ENCODE measurements at regions not wholly inside any gene's neighbourhood (a gene's known extent, or its start where the extent isn't known, plus 50 kb on each side); places are given as distances from the start of the nearest gene placed in this dataset.

DNA sequence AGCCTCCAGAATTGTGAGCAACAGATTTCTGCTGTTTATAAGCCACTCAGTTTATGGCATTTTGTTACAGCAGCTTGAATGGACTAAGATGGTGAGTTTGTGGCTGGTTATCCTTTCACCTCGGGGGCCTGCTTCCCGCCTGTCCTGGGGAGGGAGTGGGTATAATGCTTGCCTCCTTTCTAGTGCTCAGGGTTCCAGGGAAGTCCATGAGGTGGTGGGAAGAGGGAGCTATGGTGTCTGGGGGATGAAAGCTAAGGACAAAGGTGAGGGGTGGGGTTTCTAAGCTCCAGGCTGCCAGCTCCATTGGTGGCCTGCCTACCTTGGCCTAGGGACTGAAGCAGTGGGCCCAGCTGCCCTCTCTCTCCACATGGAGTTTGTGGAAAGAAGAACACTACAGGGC is 50.2 kb upstream of the SDK2 start:
- DNase-seq (ENCODE audit: low spot score) = no peak

DNA sequence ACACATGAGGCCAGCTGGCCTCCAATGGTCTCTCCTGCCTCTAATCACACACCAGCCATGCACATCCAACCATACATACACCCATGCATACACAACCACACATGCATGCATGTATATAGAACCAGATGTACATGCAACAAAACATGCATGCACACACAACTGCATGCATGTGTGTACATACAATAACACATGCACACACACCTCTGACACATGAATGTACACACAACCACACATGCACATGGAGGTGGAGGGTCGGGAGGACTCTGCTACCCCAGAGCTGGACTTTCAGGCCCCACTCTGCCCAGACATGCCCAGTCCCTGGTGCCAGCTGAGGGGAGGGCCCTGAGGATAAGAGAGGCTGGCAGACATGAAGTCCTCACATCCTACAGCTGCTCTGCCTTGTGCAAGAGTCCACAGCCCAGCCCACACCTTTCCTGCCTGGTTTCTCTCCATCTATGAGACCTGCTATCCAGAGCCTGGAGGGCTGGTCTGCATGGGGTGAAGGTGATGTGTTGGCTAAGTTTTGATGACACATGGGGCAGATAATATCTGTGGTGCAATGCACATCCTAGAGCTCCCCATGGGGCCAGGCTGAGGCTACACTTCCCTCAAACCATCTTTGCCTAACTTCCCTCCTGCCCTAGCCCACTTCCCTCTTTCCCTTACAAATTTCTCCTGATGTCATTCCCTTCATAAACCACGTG is 50.9 kb upstream of the SDK2 start:
- DNase-seq (ENCODE audit: low spot score) = no peak

DNA sequence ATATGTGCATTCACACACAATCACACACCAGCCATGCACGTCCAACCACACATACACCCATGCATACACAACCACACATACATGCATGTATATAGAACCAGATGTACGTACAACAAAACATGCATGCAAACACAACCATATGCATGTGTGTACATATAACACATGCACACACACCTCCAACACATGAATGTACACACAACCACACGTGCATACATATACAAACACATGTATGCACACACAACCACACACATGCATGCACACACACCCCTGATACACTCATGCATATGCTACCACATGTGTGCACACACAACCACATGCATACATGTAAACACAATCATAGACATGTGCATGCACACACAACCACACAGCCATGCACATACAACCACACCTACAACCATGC is 52.0 kb upstream of the SDK2 start:
- DNase-seq (ENCODE audit: low spot score) = no peak

DNA sequence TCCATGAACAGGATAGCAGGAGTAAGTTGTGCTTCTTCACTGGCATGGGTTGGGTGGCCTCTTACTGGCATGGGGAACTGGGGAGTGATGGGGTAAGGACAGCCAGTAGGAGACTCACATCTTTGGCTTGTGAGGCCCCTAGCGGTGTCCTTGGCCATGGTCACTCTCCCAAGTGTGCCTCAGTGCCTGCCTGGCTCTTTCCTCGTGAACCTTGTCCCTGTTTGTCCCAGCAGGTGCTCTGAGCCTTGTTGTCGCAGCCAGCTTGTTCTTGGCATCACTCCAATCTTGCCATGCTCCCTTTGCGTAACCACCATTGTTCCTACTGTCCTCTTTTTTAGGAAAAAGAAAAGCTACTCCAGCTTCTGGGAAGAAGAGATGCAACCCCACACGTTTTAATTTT is 53.6 kb upstream of the SDK2 start:
- no peak for DNase-seq (ENCODE audit: low spot score)

GRCh38 chr17:73698966-73699365 is 54.7 kb upstream of the SDK2 start:
- no peak for DNase-seq (ENCODE audit: low spot score)

- DNase-seq (ENCODE audit: low spot score) = no peak
Observed at GRCh38 chr17:73701701-73702100, 57.5 kb upstream of the SDK2 start.

DNA sequence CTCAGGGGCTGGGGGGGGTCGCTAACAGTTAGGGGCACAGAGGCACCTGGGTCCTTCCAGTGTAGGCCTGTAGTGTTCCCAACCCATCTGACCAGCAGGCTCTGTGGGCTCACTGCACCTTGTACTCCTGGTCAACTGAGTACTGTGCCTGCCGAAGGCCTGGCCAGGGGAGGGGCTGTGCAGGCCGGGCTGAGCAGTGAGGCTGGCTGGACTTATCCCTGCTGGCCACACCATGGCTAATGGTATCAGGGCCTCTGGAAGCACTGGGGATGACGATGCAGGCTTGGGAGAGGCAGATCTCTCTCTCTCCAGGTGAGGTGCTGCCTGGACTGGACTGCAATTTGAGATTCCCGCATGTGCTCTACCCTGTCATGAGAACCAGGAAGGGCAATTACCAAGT is 58.9 kb upstream of the SDK2 start:
- no peak for DNase-seq (ENCODE audit: low spot score)

GRCh38 chr17:73703917-73704316 is 59.7 kb upstream of the SDK2 start:
- DNase-seq (ENCODE audit: low spot score) = no peak

DNA sequence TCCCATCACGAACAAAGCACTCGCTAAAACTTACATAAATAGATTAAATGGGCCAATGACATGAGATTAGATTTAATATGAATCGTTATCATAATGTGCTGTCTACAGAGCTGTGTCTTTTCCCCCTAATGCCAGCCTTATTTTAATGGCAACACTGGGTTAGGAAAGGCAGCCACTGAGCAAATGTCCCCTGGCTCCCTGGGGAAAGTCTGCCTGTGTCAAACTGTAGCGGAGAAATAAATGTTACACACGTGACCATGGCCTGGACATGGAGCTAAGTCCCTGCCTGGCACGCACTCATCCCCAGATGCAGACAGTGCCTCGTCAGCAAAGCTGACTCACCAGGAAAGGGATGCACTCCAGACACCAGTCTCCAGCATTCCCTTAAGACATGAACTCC is 61.3 kb upstream of the SDK2 start:
- peak; percentile 51 for DNase-seq (ENCODE audit: low spot score)

DNA sequence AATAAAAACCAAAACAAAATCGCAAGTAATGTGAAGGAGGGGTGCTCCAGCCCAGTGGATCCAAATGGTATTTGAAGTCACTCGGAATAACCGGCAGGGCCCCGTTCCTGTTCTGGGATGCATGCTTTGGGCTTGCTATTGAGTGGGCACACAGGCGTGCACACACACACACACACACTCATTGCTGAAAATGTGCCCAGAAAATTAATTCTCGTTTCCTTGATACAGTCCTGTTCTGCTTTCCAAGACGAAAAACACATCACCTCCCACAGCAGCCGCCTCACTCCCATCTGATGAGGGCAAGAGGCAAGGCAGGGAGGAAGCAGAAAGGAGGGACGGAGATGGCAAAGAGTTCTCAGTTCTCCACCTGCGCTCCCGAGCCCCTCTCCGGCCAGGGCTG is 62.2 kb upstream of the SDK2 start:
- DNase-seq (ENCODE audit: low spot score) = no peak

GRCh38 chr17:73706858-73707257 is 62.6 kb upstream of the SDK2 start:
- DNase-seq (ENCODE audit: low spot score) = no peak

- DNase-seq (ENCODE audit: low spot score) = no peak
Observed at GRCh38 chr17:73707358-73707757, 63.1 kb upstream of the SDK2 start.

- peak; percentile 50 for DNase-seq (ENCODE audit: low spot score)
Observed at GRCh38 chr17:73710095-73710592, 65.9 kb upstream of the SDK2 start.

DNA sequence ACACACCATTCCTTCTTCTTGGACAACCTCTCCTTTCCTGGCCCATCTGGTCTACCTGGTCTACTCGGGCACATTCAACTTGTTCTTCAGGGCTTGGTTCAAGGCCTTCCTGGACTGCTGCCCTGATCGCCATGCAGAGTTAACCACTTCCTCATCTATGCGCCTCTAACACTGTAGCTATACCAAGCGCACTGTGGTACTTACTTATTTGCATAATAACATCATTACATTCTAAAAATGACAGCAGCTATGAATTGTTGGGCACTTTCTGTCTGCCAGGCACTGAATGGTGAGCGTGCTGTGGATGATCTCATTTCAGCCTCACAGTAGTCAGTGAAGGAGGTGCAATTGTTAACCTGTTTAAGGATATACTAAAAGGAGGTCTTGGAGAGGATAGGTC is 66.9 kb upstream of the SDK2 start:
- no peak for DNase-seq (ENCODE audit: low spot score)

- no peak for DNase-seq (ENCODE audit: low spot score)
Observed at GRCh38 chr17:73711916-73712315, 67.7 kb upstream of the SDK2 start.

DNA sequence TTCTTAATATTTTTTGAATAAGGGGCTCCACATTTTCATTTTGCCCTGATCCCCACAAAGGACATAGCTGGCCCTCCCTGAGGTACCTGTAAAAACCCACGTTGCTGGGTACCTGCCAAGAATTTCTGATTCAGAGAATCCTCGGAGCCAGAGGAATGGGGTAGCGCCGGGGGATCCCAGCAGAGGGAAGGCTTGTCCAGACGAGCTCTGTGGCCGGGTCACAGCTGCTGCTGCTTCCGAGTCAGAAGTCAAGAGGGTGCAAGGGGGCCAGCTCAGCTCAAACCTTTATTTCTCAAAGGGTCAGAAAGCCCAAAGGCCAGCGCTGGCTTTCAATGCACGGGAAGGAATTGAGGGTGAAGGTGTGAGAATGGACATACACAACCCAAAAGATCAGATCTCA is 68.9 kb upstream of the SDK2 start:
- DNase-seq (ENCODE audit: low spot score) = no peak

DNA sequence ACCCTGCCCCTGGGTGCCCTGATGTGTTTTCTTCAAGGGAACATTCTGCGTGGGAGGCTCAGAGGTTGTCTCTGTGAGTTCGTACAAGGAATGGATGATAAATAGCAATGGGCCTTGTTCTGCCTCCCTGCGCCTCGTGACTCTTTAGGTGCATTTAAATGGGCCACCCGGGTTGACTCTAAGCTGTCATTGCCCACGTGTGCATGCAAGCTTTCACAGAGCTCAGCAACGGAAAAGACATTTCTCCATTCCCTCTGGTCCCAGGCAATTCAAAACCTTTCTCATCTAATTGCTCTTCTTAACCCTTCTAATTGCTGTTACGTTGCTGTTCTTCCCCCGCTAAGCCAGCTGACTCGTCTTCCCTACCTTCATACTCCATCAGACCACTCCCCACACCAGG is 71.5 kb upstream of the SDK2 start:
- no peak for DNase-seq (ENCODE audit: low spot score)

DNA sequence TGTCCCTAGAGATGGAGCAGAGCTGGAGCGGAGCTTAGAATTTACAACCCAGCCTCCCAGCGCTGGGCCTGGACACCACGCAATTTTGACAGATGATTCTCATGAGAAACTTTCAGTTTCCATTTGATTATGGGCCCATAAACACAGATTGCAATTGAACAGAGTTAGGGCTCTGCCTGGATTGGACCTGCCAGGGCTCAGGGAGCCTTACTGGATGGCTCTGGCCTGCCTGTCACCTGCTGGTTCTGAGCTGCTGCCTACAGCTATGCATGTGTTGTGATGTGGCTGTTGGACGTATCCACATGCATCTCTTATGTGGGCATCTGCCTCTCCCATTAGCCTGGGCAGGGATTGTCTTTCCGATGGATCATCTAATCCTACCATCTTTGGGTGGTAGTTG is 73.4 kb upstream of the SDK2 start:
- DNase-seq (ENCODE audit: low spot score) = no peak

DNA sequence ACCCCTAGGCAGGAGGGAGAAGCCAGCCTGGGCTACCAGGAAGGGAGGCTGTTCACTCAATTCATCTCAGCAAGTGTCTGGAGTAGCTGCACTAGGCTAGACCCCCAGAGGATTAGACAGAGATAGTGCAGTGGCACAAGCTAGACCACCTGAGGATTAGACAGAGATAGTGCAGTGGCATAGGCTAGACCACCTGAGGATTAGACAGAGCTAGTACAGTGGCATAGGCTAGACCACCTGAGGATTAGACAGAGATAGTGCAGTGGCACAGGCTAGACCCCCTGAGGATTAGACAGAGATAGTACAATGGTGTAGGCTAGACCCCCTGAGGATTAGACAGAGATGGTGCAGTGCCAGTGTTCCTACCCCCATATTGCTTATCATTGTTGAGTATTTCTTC is 74.1 kb upstream of the SDK2 start:
- no peak for DNase-seq (ENCODE audit: low spot score)

- no peak for DNase-seq (ENCODE audit: low spot score)
Observed at GRCh38 chr17:73718912-73719311, 74.7 kb upstream of the SDK2 start.

DNA sequence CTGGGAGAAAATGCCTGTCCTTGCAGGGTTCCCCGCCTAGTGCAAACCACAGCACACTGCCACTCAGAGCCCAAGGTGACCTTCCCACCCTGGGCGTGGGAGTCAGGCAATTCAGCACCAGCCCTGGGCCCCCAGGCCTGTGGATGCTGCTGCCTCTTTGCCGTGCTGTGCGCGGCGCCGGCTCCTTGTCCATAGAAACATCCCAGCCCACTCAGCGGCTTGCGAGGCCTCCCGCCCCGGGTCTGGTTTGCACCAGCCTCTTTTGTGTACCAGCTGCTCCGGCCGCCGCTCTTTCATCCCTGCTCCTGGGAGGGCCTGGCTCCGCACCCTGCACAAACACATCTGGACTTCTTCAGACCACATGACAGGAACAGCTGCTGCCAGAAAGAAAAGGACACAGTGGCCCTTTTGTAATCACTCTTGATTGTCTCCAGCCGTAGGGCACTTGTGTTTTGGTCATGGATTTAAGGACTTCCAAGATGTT is 75.4 kb upstream of the SDK2 start:
- DNase-seq (ENCODE audit: low spot score) = no peak

- DNase-seq (ENCODE audit: low spot score) = no peak
Observed at GRCh38 chr17:73720187-73720834, 76.1 kb upstream of the SDK2 start.

DNA sequence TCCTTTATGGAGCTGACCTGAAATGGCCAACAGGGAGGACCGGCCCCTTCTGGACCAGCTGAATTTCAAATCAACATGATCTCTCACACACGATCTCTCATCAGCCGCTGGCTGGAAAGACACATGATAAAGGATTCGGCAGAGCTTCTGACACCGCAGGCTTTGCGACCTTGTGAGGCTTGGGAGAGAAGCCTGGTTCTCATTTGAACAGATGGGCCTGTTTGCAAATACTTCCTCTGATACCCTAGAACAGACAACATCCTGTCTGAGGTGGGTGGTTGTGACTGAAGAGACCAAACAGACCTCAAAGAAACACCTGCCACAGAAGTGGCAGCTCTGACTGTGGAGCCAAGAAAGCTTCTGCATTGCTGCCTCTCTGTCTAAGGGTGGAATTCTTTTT is 77.9 kb upstream of the SDK2 start:
- no peak for DNase-seq (ENCODE audit: low spot score)

GRCh38 chr17:73723317-73723716 is 79.1 kb upstream of the SDK2 start:
- DNase-seq (ENCODE audit: low spot score) = no peak
